GM18520 (cell line): ENCODE measurements at regions not wholly inside any gene's neighbourhood (a gene's known extent, or its start where the extent isn't known, plus 50 kb on each side); places are given as distances from the start of the nearest gene placed in this dataset.
A peak's percentile ranks its signal among the peaks of the same experiment; 100 is the strongest.

Experiments
- ATAC-seq: cut with Tn5 transposase; IDR thresholded peaks from one replicate; pipeline ENCODE4 v1.9.1; 2021; ENCODE audit not compliant: unreplicated experiment

- no peak for ATAC-seq
Measured at GRCh38 chrX:39808471-39808917, 289.3 kb downstream of the BCOR start.

- ATAC-seq: no peak
Measured at GRCh38 chrX:39809331-39809730, 288.4 kb downstream of the BCOR start.

- ATAC-seq: no peak
Measured at GRCh38 chrX:39810901-39811300, 286.9 kb downstream of the BCOR start.

GRCh38 chrX:39811376-39811775 lies 286.4 kb downstream of the BCOR start:
- no peak for ATAC-seq

GRCh38 chrX:39813631-39814277 lies 284.0 kb downstream of the BCOR start:
- ATAC-seq: no peak

- ATAC-seq: no peak
Measured at GRCh38 chrX:39814391-39814790, 283.4 kb downstream of the BCOR start.

GRCh38 chrX:39815631-39816030 lies 282.1 kb downstream of the BCOR start:
- peak; percentile 76 for ATAC-seq

- ATAC-seq: no peak
Measured at GRCh38 chrX:39816871-39817731, 280.7 kb downstream of the BCOR start.

- no peak for ATAC-seq
Measured at GRCh38 chrX:39817754-39818470, 279.8 kb downstream of the BCOR start.

GRCh38 chrX:39818750-39819149 lies 279.0 kb downstream of the BCOR start:
- ATAC-seq: no peak

GRCh38 chrX:39819921-39820849 lies 277.6 kb downstream of the BCOR start:
- no peak for ATAC-seq

GRCh38 chrX:39820938-39821708 lies 276.6 kb downstream of the BCOR start:
- ATAC-seq: no peak

GRCh38 chrX:39821709-39822095 lies 276.1 kb downstream of the BCOR start:
- ATAC-seq: no peak

- no peak for ATAC-seq
Measured at GRCh38 chrX:39822133-39822748, 275.5 kb downstream of the BCOR start.

GRCh38 chrX:39823424-39823823 lies 274.3 kb downstream of the BCOR start:
- ATAC-seq: no peak

GRCh38 chrX:39823854-39824253 lies 273.9 kb downstream of the BCOR start:
- no peak for ATAC-seq

GRCh38 chrX:39826813-39827543 lies 270.8 kb downstream of the BCOR start:
- no peak for ATAC-seq

- peak; percentile 73 for ATAC-seq
Measured at GRCh38 chrX:39827951-39828350, 269.8 kb downstream of the BCOR start.

- ATAC-seq: no peak
Measured at GRCh38 chrX:39828971-39829370, 268.8 kb downstream of the BCOR start.
